ENCODE measurements at regions not wholly inside any gene's neighbourhood (a gene's known extent, or its start where the extent isn't known, plus 50 kb on each side); places are given as distances from the start of the nearest gene placed in this dataset.

DNA sequence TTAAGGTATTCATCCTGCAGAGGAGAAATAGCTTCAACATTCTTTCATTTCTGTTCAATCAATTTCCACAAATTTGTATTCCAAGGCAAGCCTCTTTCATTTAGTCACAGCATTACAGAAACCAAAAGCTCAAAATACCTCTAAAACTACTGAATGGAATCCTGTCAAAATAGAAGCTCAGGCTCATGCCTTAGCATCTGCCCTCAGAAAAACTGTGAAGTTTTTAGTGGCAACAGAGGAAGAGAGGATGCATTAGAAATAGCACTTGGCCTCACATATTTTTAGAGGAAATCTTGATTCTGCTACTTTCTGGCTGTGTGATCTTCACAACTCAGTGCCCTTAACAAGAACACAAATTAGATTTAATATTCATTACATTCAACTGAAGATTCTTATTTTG is 69.1 kb upstream of the GALNT13 start:
- Histone ChIP-seq H2AK5ac (ENCODE audit: low read depth, low read length) (no peak overlapping the region), H2BK120ac (replicated peaks; ENCODE audit: low read depth, low read length) (no peak overlapping the region), H3K4ac (replicated peaks; ENCODE audit: insufficient read length, low read depth, low read length) (no peak overlapping the region), H3K9ac (replicated peaks in 1 of 4; ENCODE audit: extremely low read depth in 1 of 4, low read depth in 3 of 4, low read length in 3 of 4) (no peak overlapping the region), H4K5ac (ENCODE audit: insufficient read length, low read depth, low read length) (no peak overlapping the region), H3K18ac (ENCODE audit: extremely low read depth, low read length) (no peak overlapping the region), H4K8ac (ENCODE audit: extremely low read depth, insufficient read depth, low read length) (no peak overlapping the region), H2BK5ac (ENCODE audit: low read depth, low read length) (no peak overlapping the region), H4K91ac (replicated peaks; ENCODE audit: insufficient read length, low read length) (no peak overlapping the region), H3K36me3 (ENCODE audit: control insufficient read depth in 2 of 4, insufficient read depth in 4 of 4, low read length in 3 of 4) (no peaks in the 10 kb centered on the region), H2BK12ac (ENCODE audit: low read depth, low read length) (no peak overlapping the region), H3K9me3 (ENCODE audit: insufficient read depth in 2 of 2, low read depth in 1 of 2, low read length in 1 of 2) (no peaks in the 10 kb centered on the region), H3K79me2 (ENCODE audit: control insufficient read depth in 1 of 2, insufficient read depth in 2 of 2, low read length in 2 of 2) (no peaks in the 10 kb centered on the region), H2AFZ (ENCODE audit: low read length) (no peak overlapping the region), H3K23me2 (ENCODE audit: low read depth, low read length) (no peaks in the 10 kb centered on the region), H3K27me3 (replicated peaks in 1 of 4; ENCODE audit: control insufficient read depth in 3 of 4, extremely low read depth in 1 of 4, insufficient read depth in 3 of 4, low read length in 3 of 4) (no peaks in the 10 kb centered on the region), H3K27ac (ENCODE audit: low read depth, low read length) (no peak overlapping the region), H3K23ac (ENCODE audit: insufficient read length) (no peak overlapping the region), H3K4me2 (ENCODE audit: insufficient read depth in 1 of 2, low read depth in 2 of 2, low read length in 2 of 2) (no peak overlapping the region), H2BK20ac (ENCODE audit: low read length) (no peak overlapping the region), H4K20me1 (replicated peaks in 1 of 2; ENCODE audit: control insufficient read depth in 1 of 2, insufficient read depth in 2 of 2, low read length in 2 of 2) (no peaks in the 10 kb centered on the region), H3K4me3 (ENCODE audit: extremely low read depth in 1 of 4, insufficient read depth in 2 of 4, low read depth in 3 of 4, low read length in 4 of 4) (no peak overlapping the region), H3K14ac (ENCODE audit: insufficient read length) (no peak overlapping the region), H2BK15ac (ENCODE audit: low read length) (no peak overlapping the region), H3K56ac (replicated peaks; ENCODE audit: insufficient read length, low read depth, low read length) (no peak overlapping the region), H3K4me1 (replicated peaks in 1 of 4; ENCODE audit: control insufficient read depth in 3 of 4, insufficient read depth in 4 of 4, low read length in 3 of 4) (no peaks in the 10 kb centered on the region), H3K79me1 (ENCODE audit: low read depth, low read length) (no peaks in the 10 kb centered on the region)
- POLR2A ChIA-PET (ENCODE audit: partially characterized antibody): no interaction called here
- DNase-seq (ENCODE audit: low read depth in 1 of 2, low spot score in 2 of 2): no peak
- TF ChIP-seq, protein P1, sequence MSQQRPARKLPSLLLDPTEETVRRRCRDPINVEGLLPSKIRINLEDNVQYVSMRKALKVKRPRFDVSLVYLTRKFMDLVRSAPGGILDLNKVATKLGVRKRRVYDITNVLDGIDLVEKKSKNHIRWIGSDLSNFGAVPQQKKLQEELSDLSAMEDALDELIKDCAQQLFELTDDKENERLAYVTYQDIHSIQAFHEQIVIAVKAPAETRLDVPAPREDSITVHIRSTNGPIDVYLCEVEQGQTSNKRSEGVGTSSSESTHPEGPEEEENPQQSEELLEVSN (IDR thresholded peaks at IDR 0.05): no peak
- TF ChIP-seq POU5F1 (IDR thresholded peaks at IDR 0.05; ENCODE audit: low read depth, low read length) (no peak), SIX5 (IDR thresholded peaks at IDR 0.05; ENCODE audit: low read depth, low read length) (no peak), TAF7 (optimal IDR thresholded peaks at IDR 0.05; ENCODE audit: borderline replicate concordance, low read depth, low read length) (no peak), POLR2A (IDR thresholded peaks at IDR 0.05; ENCODE audit: control extremely low read depth in 1 of 2, low read depth in 2 of 2, low read length in 2 of 2) (no peak), CREB1 (IDR thresholded peaks at IDR 0.05) (no peak), KDM1A (IDR thresholded peaks at IDR 0.05; ENCODE audit: borderline replicate concordance, low read length) (no peak), EZH2 (IDR thresholded peaks at IDR 0.05; ENCODE audit: low read depth, low read length, severe bottlenecking) (no peak), TEAD4 (IDR thresholded peaks at IDR 0.05; ENCODE audit: low read depth, low read length) (no peak)
- TF ChIP-seq, protein P2, sequence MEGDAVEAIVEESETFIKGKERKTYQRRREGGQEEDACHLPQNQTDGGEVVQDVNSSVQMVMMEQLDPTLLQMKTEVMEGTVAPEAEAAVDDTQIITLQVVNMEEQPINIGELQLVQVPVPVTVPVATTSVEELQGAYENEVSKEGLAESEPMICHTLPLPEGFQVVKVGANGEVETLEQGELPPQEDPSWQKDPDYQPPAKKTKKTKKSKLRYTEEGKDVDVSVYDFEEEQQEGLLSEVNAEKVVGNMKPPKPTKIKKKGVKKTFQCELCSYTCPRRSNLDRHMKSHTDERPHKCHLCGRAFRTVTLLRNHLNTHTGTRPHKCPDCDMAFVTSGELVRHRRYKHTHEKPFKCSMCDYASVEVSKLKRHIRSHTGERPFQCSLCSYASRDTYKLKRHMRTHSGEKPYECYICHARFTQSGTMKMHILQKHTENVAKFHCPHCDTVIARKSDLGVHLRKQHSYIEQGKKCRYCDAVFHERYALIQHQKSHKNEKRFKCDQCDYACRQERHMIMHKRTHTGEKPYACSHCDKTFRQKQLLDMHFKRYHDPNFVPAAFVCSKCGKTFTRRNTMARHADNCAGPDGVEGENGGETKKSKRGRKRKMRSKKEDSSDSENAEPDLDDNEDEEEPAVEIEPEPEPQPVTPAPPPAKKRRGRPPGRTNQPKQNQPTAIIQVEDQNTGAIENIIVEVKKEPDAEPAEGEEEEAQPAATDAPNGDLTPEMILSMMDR (IDR thresholded peaks at IDR 0.05; ENCODE audit: control extremely low read depth in 1 of 3, insufficient read depth in 1 of 3, low read depth in 1 of 3, low read length in 3 of 3): no peak
- CTCF ChIA-PET (ENCODE audit: partially characterized antibody): interaction anchor here (0.8 to 1.5 kb wide), 3 partner anchors 12 to 573 kb away, joined by 3 to 10 read pairs (median 6); no protein-coding TSS in a partner anchor
- FAIRE-seq: peak; percentile 13
